HEK293T (cell line): ENCODE measurements at regions not wholly inside any gene's neighbourhood (a gene's known extent, or its start where the extent isn't known, plus 50 kb on each side); places are given as distances from the start of the nearest gene placed in this dataset.

Experiments
- BHLHE40 ChIP-seq: fragments of 450-650 bp; IDR thresholded peaks from 2 replicates; pipeline ENCODE4 v1.6.1; 2016; ENCODE audit warnings: mild to moderate bottlenecking, moderate library complexity, borderline replicate concordance
- CTBP1 ChIP-seq: fragments of 450-650 bp; IDR thresholded peaks from 2 replicates; pipeline ENCODE4 v1.6.1; 2016; ENCODE audit warnings: borderline replicate concordance
- LEF1 ChIP-seq: fragments of 450-650 bp; IDR thresholded peaks from 2 replicates; pipeline ENCODE4 v1.6.1; 2017; ENCODE audit warnings: mild to moderate bottlenecking, borderline replicate concordance
- SP1 ChIP-seq: fragments of 450-650 bp; IDR thresholded peaks from 2 replicates; pipeline ENCODE4 v1.6.1; 2017
- TF ChIP-seq, protein P1 (sequence below): fragments of 450-650 bp; IDR thresholded peaks from 2 replicates; pipeline ENCODE4 v1.6.1; 2016

DNA sequence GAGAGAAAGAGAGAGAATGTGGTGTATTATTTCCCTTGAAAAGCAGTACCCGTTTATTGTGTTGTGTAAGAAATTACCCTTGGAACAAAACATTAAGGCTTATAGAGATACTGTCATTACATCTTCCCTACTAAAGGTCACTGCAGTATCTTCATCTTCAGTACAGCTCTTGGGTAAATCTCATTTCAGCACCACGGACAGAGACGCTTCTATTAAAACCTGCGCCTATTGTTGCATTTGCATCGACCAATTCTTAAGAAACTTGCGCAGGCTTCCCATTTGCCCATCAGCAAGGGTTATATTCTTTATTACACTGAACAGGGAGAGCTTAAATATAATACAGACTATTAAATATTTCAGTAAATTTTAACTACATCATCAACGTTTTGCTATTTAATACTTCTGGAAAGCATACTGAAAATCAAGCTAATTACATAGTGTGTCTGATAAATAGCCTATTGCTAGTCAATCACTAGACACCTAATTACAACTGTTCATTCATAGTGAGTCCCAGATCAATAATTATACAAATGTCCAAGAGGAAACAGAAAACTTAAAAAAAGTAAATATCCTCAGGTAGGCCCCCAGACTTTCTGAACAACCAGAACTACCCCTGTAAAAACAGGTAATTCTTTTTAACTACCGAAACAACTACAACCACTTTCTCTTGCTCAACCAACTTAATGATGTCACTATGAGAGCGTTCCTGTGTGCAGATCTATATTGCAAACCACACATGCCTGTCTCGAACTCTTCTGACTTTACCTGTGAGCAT lies 350.6 kb downstream of the LIG4 start:
- TF ChIP-seq SP1 (no peak), LEF1 (no peak), BHLHE40 (no peak), CTBP1 (no peak)
- TF ChIP-seq, protein P1, sequence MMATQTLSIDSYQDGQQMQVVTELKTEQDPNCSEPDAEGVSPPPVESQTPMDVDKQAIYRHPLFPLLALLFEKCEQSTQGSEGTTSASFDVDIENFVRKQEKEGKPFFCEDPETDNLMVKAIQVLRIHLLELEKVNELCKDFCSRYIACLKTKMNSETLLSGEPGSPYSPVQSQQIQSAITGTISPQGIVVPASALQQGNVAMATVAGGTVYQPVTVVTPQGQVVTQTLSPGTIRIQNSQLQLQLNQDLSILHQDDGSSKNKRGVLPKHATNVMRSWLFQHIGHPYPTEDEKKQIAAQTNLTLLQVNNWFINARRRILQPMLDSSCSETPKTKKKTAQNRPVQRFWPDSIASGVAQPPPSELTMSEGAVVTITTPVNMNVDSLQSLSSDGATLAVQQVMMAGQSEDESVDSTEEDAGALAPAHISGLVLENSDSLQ: no peak
